Skeletal muscle tissue (tissue), 3 donors: ENCODE measurements at regions not wholly inside any gene's neighbourhood (a gene's known extent, or its start where the extent isn't known, plus 50 kb on each side); places are given as distances from the start of the nearest gene placed in this dataset.
A peak's percentile ranks its signal among the peaks of the same experiment; 100 is the strongest.

Source experiments
- H3K27ac ChIP-seq: one replicate; pipeline ENCODE4 v1.7.0; 2013; ENCODE audit warnings: mild to moderate bottlenecking, low read depth, low read length, inconsistent platforms
- H3K27me3 ChIP-seq, 3 donors: one replicate each; pipeline ENCODE4 v1.7.0; 2013; ENCODE audit warnings: low read length in 3 of 3; ENCODE audit not compliant: control insufficient read depth in 3 of 3, insufficient read depth in 3 of 3
- H3K36me3 ChIP-seq, 3 donors: one replicate each; pipeline ENCODE4 v1.7.0; 2013; ENCODE audit warnings: low read length in 3 of 3; ENCODE audit not compliant: control insufficient read depth in 3 of 3, insufficient read depth in 3 of 3
- H3K4me1 ChIP-seq, 3 donors: one replicate each; pipeline ENCODE4 v1.7.0; 2013; ENCODE audit warnings: low read length in 3 of 3, mild to moderate bottlenecking in 3 of 3; ENCODE audit not compliant: control insufficient read depth in 3 of 3, insufficient read depth in 3 of 3
- H3K4me3 ChIP-seq, 3 donors: one replicate each; pipeline ENCODE4 v1.7.0; 2013; ENCODE audit warnings: low read length in 3 of 3
- H3K9ac ChIP-seq, 3 donors: one replicate each; pipeline ENCODE4 v1.7.0; 2013; ENCODE audit warnings: low read length in 3 of 3, mild to moderate bottlenecking in 3 of 3, moderate library complexity in 2 of 3, low read depth in 1 of 3
- H3K9me3 ChIP-seq, 3 donors: one replicate each; pipeline ENCODE4 v1.7.0; 2013; ENCODE audit warnings: low read length in 3 of 3; ENCODE audit not compliant: control insufficient read depth in 3 of 3
- donor health status: Osteomylitis.

- no peaks in the 10 kb centered on the region for H3K9me3 ChIP-seq
- H3K27ac ChIP-seq = peak overlapping the region; percentile 71
- H3K27me3 ChIP-seq = no peaks in the 10 kb centered on the region
- peaks cover 10 to 18% (median 12%) of the 10 kb centered on the region in 3 donors for H3K4me1 ChIP-seq
- H3K36me3 ChIP-seq = no peaks in the 10 kb centered on the region
- no peak overlapping the region for H3K9ac ChIP-seq
- peak overlapping the region in 1 of 3 donors; percentile 31 for H3K4me3 ChIP-seq
Measured at GRCh38 chr5:173781816-173782670, 106.1 kb upstream of the CPEB4 start.

GRCh38 chr5:173782671-173783101 lies 105.5 kb upstream of the CPEB4 start:
- no peaks in the 10 kb centered on the region for H3K9me3 ChIP-seq
- no peaks in the 10 kb centered on the region for H3K27me3 ChIP-seq
- H3K9ac ChIP-seq = no peak overlapping the region
- peak overlapping the region; percentile 71 for H3K27ac ChIP-seq
- peaks cover 10 to 18% (median 12%) of the 10 kb centered on the region in 3 donors for H3K4me1 ChIP-seq
- no peak overlapping the region for H3K4me3 ChIP-seq
- H3K36me3 ChIP-seq = no peaks in the 10 kb centered on the region

- H3K4me1 ChIP-seq = peaks cover 10 to 19% (median 12%) of the 10 kb centered on the region in 3 donors
- H3K36me3 ChIP-seq = no peaks in the 10 kb centered on the region
- H3K27me3 ChIP-seq = no peaks in the 10 kb centered on the region
- no peak overlapping the region for H3K27ac ChIP-seq
- H3K4me3 ChIP-seq = no peak overlapping the region
- no peak overlapping the region for H3K9ac ChIP-seq
- H3K9me3 ChIP-seq = no peaks in the 10 kb centered on the region
Measured at GRCh38 chr5:173783371-173783770, 104.8 kb upstream of the CPEB4 start.

- no peaks in the 10 kb centered on the region for H3K27me3 ChIP-seq
- peaks cover 15 to 31% (median 20%) of the 10 kb centered on the region in 3 donors for H3K4me1 ChIP-seq
- no peaks in the 10 kb centered on the region for H3K9me3 ChIP-seq
- H3K4me3 ChIP-seq = no peak overlapping the region
- no peak overlapping the region for H3K27ac ChIP-seq
- H3K9ac ChIP-seq = no peak overlapping the region
- H3K36me3 ChIP-seq = no peaks in the 10 kb centered on the region
Measured at GRCh38 chr5:173785400-173785799, 102.7 kb upstream of the CPEB4 start.

GRCh38 chr5:173785866-173786265 lies 102.3 kb upstream of the CPEB4 start:
- no peak overlapping the region for H3K9ac ChIP-seq
- H3K27me3 ChIP-seq = no peaks in the 10 kb centered on the region
- H3K27ac ChIP-seq = no peak overlapping the region
- no peaks in the 10 kb centered on the region for H3K36me3 ChIP-seq
- H3K4me1 ChIP-seq = peaks cover 15 to 31% (median 20%) of the 10 kb centered on the region in 3 donors
- H3K9me3 ChIP-seq = no peaks in the 10 kb centered on the region
- no peak overlapping the region for H3K4me3 ChIP-seq

GRCh38 chr5:173786286-173787187 lies 101.6 kb upstream of the CPEB4 start:
- no peaks in the 10 kb centered on the region for H3K27me3 ChIP-seq
- H3K27ac ChIP-seq = no peak overlapping the region
- H3K4me1 ChIP-seq = peaks cover 13 to 27% (median 20%) of the 10 kb centered on the region in 3 donors
- H3K9ac ChIP-seq = no peak overlapping the region
- H3K36me3 ChIP-seq = no peaks in the 10 kb centered on the region
- no peak overlapping the region for H3K4me3 ChIP-seq
- no peaks in the 10 kb centered on the region for H3K9me3 ChIP-seq

- Histone ChIP-seq H3K27ac (no peak overlapping the region), H3K27me3 (no peaks in the 10 kb centered on the region), H3K4me1 (peaks cover 3 to 15% (median 10%) of the 10 kb centered on the region in 3 donors), H3K36me3 (no peaks in the 10 kb centered on the region), H3K4me3 (no peak overlapping the region), H3K9ac (no peak overlapping the region), H3K9me3 (no peaks in the 10 kb centered on the region)
Measured at GRCh38 chr5:173789031-173789920, 98.9 kb upstream of the CPEB4 start.

GRCh38 chr5:173790177-173790719 lies 97.9 kb upstream of the CPEB4 start:
- H3K9me3 ChIP-seq = no peaks in the 10 kb centered on the region
- no peak overlapping the region for H3K9ac ChIP-seq
- H3K36me3 ChIP-seq = no peaks in the 10 kb centered on the region
- H3K4me3 ChIP-seq = no peak overlapping the region
- peaks cover 3 to 15% (median 10%) of the 10 kb centered on the region in 3 donors for H3K4me1 ChIP-seq
- H3K27ac ChIP-seq = no peak overlapping the region
- no peaks in the 10 kb centered on the region for H3K27me3 ChIP-seq

GRCh38 chr5:173790836-173791546 lies 97.2 kb upstream of the CPEB4 start:
- no peak overlapping the region for H3K27ac ChIP-seq
- no peak overlapping the region for H3K9ac ChIP-seq

More at GRCh38 chr5:173790836-173791546, 97.2 kb upstream of the CPEB4 start:
- no peaks in the 10 kb centered on the region for H3K27me3 ChIP-seq
- H3K9me3 ChIP-seq = no peaks in the 10 kb centered on the region
- H3K4me1 ChIP-seq = peaks cover 3 to 15% (median 10%) of the 10 kb centered on the region in 3 donors
- no peak overlapping the region for H3K4me3 ChIP-seq
- H3K36me3 ChIP-seq = no peaks in the 10 kb centered on the region
